GM21619 (cell line): ENCODE measurements at regions not wholly inside any gene's neighbourhood (a gene's known extent, or its start where the extent isn't known, plus 50 kb on each side); places are given as distances from the start of the nearest gene placed in this dataset.
"Not testable (repeated sequence)": the region's sequence is repeated elsewhere in the genome, so short reads cannot be mapped to it uniquely, and the experiment has no call there.

ENCODE experiments used
- ATAC-seq: cut with Tn5 transposase; IDR thresholded peaks from one replicate; pipeline ENCODE4 v1.9.1; 2021; ENCODE audit not compliant: unreplicated experiment

DNA sequence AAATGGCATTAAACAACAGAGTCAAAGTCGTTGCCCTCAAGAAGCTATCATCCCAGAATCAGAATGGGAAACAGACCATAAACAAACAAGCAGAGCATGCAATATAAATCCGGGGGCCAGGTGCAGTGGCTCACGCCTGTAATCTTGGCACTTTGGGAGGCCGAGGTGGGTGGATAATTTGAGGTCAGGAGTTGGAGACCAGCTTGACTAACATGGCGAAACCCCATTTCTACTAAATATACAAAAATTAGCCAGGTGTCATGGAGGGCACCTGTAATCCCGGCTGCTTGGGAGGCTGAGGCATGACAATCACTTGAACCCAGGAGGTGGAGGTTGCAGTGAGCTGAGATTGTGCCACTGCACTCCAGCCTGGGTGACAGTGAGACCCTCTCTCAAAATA is 249.8 kb downstream of the CYRIA start:
- ATAC-seq: not testable (repeated sequence)

DNA sequence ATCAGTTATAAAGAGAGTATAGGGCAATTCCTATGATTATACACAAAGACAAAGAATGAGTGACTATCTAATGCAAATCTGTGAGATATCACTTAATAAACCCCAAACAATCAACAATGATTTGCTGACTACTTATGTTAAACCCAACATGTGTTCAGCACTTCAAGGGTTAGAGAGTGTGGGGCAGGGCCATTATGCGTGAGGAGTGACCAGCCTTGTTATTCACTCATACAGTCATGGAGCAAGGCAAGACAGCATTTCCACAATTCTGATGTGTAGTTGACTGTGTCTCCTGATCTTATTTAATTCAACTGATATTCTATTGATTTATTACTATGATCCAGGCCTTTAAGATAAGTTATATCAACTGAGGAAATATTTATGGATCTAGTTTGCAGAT is 251.7 kb downstream of the CYRIA start:
- no peak for ATAC-seq

DNA sequence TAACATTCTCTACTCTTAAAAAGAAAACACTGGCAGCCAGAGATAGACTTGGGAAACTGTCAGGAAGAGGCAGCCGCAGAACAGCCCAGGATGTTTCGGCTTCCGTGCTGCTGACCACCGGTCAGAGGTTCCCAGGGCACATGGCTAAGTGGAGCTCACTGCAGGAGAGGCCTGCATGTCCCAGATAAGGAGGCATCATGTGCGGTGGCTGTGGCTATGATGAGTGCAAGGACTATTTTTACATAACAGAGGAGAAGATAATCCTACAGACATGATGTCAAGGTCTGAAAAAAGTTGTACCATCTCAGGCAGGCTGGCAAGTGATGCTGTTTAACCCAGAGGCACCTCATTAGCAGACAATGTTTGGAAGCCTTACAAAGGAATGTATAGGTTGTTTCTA is 252.3 kb downstream of the CYRIA start:
- ATAC-seq: no peak

DNA sequence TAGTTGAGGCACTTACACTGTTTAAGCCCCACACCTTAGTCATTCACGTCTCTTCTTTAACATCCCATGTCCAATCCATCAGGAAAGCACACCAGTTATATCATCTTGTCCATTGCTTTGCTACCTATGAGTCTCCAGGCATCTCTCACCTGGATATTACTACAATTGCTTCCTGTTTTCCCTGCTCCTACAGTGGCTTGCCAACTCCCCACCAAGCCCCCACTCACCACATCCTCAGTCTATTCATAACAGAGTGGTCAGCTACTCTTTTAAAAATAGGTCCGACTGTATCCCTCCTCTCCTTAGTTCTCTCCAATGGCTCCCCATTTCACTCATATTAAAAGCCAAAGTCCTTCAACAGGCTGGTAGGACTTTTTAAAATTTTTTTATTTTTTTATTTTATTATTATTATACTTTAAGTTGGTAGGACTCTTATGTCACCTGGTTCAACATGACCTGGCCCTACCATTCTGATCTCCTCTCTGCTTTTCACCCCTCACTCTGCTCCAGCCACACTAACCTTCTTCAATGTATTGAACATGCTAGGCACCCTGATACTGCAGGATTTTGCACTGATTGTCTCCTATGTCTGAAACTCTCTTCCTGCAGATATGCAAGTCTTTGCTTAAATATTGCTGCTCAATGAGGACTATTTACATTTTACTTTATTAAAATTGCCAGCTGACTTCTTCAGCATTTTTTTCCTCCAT is 253.2 kb downstream of the CYRIA start:
- ATAC-seq: no peak

DNA sequence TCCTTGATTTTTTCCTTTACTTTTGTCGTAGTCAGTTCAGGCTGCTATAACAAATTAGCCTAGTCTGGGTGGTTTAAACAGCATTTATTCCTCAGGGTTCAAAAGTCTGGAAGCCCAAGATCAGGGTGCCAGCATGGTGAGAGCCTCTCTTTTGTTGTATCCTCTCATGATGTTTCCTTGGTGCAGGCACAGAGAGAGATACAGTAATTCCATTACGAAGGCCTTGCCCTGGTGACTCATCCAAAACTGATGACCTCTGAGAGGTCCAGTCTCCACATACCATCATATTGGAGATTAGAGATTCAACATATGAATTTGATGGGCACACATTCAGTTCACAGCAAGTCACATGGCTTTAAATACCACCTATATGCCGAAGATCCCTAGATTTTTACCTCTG is 253.8 kb downstream of the CYRIA start:
- ATAC-seq: no peak

DNA sequence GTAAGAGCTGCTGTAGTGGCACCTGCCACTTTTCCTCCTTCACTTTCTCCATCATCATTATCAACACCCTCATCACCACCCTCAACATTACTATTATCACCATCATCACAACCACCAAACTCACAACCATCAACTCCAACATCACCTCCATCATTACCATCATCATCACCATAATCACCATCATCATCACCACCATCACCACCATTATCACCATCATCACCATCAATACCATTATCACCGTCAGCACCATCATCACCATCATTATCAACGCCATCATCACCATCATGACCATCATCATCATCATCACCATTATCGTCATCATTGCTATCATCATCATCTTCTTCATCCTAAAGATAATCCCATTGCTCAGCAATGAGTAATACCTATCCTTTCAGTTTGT is 255.8 kb downstream of the CYRIA start:
- no peak for ATAC-seq

DNA sequence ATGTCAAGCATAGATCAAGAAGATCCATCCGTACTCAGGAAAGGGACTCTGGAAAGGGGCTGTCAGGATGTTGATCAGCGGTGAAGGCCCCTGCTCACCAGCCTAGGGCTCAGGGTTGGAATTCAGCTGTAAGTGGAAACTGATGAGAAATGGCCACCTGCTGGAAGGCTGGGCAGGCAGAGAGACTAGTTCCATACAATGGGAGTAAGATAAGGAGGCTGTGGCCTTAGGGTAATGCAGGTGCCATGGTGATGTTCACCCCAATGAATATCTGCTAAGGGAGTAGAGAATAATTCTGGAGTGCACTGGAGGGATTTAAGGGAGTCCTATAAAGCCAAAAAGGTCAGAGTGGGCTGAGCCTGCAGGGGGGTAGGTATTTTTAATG is 256.6 kb downstream of the CYRIA start:
- no peak for ATAC-seq

DNA sequence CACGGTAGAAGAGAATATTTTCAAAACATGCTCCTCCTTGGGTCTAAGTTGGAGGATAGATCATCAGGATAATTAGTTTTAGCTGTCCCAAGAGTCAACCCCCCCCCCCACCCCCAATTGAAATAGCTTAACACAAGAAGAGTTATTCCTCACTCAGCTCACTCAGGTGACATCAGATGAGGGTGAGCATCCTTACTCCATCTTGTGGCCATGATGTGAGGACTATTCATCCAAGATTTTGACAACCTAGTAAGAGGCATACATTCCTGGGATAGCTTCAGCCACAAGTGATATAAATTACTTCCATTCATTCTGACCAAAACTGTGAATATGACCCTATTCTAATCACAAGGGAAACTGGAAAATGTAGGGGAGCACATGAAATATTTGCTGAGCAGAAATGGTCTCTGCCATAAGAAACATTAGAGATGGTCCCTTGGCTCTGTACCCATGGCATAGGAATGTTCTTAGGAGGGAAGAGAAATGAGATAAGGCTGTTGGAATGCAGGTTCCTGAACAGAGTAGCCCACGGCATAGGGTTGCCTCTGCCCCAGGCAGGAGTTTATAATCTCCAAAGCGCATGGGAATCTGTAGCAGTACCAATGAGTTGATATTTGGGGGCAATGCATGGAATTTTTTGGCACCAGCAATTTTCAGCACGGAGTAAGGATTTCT is 257.2 kb downstream of the CYRIA start:
- no peak for ATAC-seq

DNA sequence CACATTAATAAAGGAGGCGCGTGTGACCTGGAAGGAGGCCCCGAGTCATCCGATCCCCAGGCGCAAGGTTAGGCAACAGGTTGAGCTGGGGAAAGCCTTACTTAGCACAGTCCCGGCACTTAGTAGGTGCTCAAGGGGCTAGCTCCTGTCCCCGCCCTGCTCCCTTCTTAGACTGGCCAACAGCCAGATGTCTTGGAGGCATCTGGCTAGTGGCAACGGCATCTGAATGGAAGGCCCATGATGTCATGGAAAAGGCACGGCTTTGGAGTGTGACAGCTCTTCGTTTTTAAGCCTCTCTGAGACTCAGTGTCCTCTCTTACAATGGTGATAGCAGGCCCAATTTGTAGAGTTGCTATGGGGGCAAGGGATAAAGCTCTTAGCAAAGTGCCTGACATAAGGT is 258.3 kb downstream of the CYRIA start:
- ATAC-seq: no peak

DNA sequence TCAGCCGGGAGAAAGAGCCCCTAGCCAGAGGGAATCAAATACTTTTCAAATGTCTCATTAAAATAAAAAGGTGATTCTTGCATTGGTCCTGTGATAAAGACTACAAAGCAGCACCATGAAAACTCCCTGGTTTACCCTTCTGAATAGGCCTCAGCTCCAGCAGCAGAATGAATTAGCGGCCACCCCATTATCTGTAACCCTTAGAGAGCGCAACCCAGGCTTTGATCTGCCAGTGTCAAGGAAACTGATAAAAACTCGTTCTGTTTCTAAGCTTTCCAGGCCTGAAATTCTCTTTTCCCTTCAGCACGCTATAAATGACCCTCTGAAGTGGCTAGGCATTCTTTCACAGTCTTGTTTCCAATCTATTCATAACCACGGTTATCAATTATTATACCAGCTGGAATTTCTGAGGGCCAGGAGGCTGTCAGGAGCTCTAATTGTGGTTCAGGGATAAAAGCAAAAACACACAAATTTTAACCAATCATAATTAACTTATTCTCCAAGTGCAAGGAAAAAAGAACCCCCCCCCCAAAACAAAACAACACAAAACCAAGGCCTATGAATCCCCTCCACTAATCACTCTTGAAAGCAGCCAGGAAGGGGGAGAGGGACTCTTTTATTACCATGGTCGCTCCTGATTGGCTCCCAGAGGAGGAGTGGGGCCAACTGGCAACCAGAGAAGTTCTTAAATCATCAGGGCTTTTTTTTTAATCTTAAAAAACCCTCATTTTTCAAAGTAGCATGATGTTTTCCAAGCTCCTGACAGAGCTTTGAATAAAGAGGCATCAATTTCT is 258.9 kb downstream of the CYRIA start:
- no peak for ATAC-seq

DNA sequence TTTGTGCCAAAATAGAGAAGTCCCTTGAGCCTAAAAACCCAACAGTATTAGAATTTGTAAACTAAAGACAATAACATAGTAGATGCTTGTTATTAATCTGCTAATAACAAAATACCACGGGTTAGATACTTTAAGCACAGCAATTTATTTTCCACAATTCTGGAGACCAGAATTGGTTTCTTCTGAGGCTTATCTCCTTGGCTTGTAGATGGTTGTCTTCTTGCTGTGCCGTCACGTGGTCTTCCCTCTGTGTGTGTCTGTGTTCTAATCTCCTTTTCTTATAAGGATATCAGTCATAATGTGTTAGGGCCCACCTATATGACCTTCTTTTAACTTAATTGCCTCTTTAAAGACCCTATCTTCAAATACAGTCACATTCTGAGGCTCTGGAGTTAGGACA is 260.1 kb downstream of the CYRIA start:
- ATAC-seq: no peak

DNA sequence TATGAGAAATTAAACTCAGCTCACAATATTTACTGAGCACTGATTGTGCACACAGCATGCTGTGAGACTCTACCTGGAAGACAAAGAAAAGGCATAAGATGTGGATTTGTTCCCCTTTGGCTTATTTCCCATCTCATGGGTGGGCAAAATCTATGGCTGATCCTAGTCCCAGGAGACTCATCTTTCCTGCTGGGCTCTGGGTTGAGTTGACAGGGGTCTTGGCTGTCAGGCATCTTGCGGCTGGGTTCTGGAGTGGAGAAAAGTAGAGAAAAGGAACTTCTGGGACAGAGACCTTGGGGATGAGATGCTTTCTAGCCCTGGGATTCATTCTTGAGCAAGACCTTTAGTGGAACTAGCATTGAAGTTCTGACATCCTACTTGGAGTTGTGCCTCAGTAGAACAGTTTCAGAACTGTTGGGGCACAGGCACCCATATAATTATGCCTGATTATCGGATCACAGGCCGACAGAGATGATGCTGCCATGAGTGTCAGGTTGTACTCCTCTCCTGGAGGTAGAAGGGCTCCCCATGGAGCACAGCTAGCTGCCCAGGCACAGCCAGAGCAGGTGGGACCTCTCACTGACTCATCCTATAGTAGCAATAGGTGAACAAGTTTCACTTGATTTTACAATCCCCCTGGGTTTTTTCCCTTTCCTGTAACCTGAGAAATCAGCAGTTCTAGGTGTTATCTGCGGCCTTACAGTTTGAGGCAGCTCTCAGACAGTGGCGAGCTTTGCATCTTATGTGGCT is 260.9 kb downstream of the CYRIA start:
- no peak for ATAC-seq

DNA sequence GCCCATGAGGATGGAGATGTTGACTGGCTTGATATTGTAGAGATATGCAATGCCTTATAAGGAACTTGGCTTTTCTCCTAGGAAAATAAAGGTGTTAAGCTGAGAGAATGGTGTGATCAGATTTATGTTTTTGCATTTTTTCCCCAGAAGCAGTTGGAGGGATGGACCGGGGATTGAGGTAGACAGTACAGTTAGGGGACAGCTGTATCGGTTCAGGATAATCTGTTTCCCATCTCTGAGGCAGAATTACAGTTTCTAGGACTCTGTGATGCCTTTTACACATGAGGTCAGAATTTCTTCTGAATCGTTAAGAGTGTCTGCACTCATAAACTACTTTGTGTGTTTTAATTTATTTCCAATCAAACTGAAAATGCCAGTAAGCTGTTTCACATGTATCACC is 261.5 kb downstream of the CYRIA start:
- ATAC-seq: no peak

DNA sequence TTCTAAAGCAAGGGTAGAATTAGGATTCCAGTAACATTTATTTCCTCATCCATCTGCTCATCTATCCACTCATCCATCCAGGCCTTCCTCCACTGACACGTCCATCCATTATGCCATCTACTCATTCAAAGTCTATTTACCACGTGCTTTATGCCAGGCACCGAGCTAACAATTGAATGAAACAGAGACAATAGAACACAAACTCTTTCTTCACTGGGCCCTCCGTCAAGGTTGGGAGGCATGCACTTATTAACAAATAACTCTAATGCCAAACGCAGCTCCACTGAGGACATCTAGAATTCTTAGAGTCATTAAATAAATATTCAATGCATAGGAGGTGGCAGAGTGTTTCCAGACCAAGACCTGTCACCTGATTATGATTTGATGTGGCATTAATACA is 262.7 kb downstream of the CYRIA start:
- no peak for ATAC-seq

DNA sequence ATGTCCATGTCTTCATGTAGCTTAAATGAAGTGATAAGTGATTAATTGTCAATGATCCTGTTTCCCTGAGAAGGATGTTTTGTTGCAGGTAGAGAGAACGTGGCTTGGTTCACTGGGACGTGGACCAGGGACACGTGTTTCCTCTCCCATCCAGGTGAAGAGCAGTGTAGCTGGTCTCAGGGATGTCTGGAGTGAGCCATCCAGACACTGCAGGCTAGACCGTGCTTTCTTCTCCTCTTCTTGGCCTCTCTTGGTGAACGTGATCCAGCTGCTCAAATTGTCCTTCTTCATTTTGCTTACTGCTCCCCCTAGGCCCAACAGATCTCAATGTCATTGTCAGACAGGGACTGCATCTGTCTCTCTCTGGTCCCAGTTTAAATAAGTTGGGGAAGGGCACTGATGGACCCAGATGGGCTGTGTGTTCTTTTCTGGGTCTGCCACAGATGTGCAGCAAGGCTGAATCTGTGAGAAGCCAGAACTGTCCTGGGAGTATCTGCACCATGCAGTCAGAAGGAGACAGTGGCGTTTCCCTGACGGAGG is 263.8 kb downstream of the CYRIA start:
- ATAC-seq: no peak

DNA sequence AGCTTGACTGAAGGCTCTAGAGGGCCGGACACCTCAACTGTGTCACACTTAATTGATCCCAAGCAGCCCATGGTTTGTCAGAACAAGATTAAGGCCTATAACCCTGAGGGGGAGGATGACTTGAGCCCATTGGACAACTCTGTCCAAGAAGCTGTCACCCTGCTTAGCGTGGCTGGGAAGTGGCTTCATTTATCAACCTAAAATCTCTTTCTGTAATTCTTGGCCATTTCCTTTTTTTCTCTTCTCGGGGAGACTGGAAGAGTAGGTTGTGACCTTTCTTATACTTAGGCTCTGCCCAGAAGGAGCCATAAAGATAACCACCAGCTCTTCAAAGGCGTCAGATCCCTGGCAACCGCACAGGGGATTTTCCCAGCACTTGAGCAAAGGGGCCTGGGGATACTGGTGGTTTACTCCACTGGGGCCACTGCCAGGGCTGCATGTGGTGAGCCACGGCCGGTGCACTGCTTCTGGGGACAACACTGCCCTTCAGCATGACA is 265.5 kb downstream of the CYRIA start:
- ATAC-seq: no peak

DNA sequence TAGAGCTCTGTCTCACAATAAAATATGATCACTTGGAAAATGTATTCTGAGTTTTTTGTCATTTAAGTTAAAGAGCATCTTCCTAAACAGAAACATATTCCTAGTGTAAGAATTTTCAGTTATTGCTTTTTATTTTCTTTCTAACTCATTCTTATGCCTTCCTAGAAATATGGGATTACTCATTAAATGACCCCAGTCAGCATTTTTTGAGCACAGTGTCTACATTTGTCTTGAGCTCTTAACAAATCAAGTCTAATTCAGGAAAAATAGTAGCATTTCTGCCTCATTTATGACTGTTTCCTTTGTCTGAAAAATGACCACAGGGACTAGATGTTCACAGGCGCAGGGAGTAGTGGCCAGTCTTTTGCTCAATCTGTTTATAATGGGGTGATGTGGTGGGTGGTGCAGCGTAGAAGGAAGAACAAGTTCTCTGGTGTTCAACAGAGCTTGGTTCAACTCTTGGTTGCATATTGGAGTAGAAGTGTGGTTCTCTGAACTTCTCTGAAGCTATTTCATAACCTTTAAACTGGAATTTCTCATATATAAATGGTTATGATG is 267.1 kb downstream of the CYRIA start:
- no peak for ATAC-seq

DNA sequence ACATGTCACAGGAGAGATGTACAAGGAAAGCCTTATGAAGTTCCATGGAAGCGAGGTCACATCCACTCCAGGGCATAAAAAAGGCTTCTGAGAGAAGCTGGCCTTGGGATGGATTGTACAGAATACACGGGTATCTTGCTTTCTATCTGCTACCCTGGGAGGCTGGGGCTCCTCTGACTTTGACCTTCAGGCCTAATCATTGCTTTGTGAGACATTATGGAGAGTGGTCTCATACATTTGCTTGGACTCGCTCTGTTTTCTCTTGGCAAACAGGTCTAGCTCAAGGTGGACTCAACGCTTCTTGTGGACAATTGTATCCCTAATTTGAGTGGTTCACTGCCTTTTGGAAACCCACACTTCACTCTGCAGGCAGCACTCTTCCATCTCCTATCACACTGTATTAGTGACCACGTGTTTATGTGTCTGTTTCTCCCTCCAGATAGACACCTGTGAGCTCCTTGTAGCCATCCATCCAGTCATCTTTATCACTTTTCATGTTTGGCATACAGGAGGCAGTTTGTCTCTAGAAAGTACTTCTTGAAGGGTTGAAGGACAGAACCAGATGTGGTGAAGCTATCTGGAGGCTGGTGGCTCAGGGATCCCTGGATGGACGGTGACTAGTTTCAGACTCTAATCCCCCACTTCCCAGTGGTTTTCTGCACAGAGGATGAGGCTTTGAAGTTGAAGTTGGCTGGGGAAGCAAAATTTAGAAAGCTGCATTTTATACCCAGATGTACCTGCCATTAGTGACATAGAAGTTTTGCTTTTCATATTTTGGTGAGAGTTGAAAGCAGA is 267.8 kb downstream of the CYRIA start:
- no peak for ATAC-seq

DNA sequence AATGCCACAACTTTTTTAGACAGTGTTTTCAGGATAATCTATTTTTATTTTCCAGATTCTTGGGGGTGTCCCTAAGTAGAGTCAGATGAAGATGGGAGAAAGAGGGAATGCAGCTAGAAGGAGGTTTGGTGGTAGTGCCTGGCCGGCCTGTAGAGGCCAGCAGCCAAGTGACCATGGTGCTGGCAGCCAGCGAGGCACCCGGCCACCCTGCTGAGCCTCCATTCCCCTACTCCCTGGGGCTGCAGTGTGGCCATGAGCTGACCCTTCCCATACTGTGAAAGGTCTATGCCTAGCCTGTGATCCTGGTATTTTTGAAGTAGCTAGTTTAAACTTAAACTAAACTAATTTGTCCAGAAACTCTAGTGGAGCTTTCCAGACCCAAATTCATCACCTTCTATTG is 268.6 kb downstream of the CYRIA start:
- ATAC-seq: no peak

DNA sequence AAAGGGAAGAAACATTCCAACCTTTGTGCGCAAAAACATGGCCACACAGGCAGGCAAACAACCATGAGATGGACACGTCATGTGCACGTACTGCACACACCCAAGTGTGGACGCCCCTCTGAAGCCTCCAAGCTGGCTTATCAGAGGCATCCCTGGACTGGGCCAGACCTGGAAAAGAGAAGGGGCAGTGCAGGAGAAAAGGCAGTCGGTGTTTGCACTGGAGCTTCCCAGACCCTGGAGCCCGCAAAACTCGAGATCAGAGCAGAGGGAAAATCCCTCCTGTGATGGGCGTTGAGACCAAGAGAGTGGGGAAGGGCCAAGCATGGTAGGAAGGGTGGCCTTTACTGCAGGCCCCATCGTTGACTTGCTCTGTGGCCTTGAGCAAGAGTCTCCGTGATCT is 269.5 kb downstream of the CYRIA start:
- no peak for ATAC-seq
